ENCODE measurements at regions not wholly inside any gene's neighbourhood (a gene's known extent, or its start where the extent isn't known, plus 50 kb on each side); places are given as distances from the start of the nearest gene placed in this dataset.

- TF ChIP-seq, protein P1, sequence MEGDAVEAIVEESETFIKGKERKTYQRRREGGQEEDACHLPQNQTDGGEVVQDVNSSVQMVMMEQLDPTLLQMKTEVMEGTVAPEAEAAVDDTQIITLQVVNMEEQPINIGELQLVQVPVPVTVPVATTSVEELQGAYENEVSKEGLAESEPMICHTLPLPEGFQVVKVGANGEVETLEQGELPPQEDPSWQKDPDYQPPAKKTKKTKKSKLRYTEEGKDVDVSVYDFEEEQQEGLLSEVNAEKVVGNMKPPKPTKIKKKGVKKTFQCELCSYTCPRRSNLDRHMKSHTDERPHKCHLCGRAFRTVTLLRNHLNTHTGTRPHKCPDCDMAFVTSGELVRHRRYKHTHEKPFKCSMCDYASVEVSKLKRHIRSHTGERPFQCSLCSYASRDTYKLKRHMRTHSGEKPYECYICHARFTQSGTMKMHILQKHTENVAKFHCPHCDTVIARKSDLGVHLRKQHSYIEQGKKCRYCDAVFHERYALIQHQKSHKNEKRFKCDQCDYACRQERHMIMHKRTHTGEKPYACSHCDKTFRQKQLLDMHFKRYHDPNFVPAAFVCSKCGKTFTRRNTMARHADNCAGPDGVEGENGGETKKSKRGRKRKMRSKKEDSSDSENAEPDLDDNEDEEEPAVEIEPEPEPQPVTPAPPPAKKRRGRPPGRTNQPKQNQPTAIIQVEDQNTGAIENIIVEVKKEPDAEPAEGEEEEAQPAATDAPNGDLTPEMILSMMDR (conservative IDR thresholded peaks at IDR 0.05; ENCODE audit: low read length): no peak
- no peak for TF ChIP-seq EZH2phosphoT487 (IDR thresholded peaks at IDR 0.05; ENCODE audit: borderline replicate concordance, low read depth, low read length)
These were observed 126.6 kb upstream of the LRIG3 start for GRCh38 chr12:59046763-59047534.
